ENCODE measurements at regions not wholly inside any gene's neighbourhood (a gene's known extent, or its start where the extent isn't known, plus 50 kb on each side); places are given as distances from the start of the nearest gene placed in this dataset.

GRCh38 chr21:14762734-14763694 is 216.9 kb upstream of the SAMSN1 start:
- CTCF ChIA-PET = interaction anchor here (0.6 to 1.6 kb wide), 3 partner anchors 10 to 720 kb away, joined by 3 to 10 read pairs (median 3); no protein-coding TSS in a partner anchor
- no peaks in the 10 kb centered on the region for H3K4me1 Mint-ChIP-seq (ENCODE audit: low read depth)
- no peak overlapping the region for H3K27ac Mint-ChIP-seq
- H3K4me3 Mint-ChIP-seq = no peak overlapping the region
- intact Hi-C loops (cut with micrococcal nuclease) = loop anchor here (10.0 kb wide), 2 partner anchors 722 to 832 kb away; no protein-coding TSS in a partner anchor
- no peak for DNase-seq
- H3K9me3 Mint-ChIP-seq = no peaks in the 10 kb centered on the region
- no peaks in the 10 kb centered on the region for H3K36me3 Mint-ChIP-seq (ENCODE audit: low read depth)
- H3K27me3 Mint-ChIP-seq (ENCODE audit: low read depth) = no peaks in the 10 kb centered on the region

GRCh38 chr21:14762327-14762726 is 216.2 kb upstream of the SAMSN1 start:
- no peak overlapping the region for H3K27ac Mint-ChIP-seq
- H3K9me3 Mint-ChIP-seq = no peaks in the 10 kb centered on the region
- CTCF ChIA-PET = interaction anchor here (1.6 kb wide), 1 partner anchor 11 kb away, joined by 10 read pairs; no protein-coding TSS in a partner anchor
- DNase-seq = no peak
- intact Hi-C loops (cut with micrococcal nuclease) = loop anchor here (10.0 kb wide), 2 partner anchors 722 to 832 kb away; no protein-coding TSS in a partner anchor
- H3K36me3 Mint-ChIP-seq (ENCODE audit: low read depth) = no peaks in the 10 kb centered on the region
- no peak overlapping the region for H3K4me3 Mint-ChIP-seq
- no peaks in the 10 kb centered on the region for H3K4me1 Mint-ChIP-seq (ENCODE audit: low read depth)
- H3K27me3 Mint-ChIP-seq (ENCODE audit: low read depth) = no peaks in the 10 kb centered on the region

GRCh38 chr21:14759285-14759684 is 213.2 kb upstream of the SAMSN1 start:
- DNase-seq = no peak
- intact Hi-C loops (cut with micrococcal nuclease) = no loop called here
- CTCF ChIA-PET = no interaction called here
- Mint-ChIP-seq H3K4me1 (ENCODE audit: low read depth) (no peaks in the 10 kb centered on the region), H3K27me3 (ENCODE audit: low read depth) (no peaks in the 10 kb centered on the region), H3K27ac (no peak overlapping the region), H3K9me3 (no peaks in the 10 kb centered on the region), H3K36me3 (ENCODE audit: low read depth) (no peaks in the 10 kb centered on the region), H3K4me3 (no peak overlapping the region)

GRCh38 chr21:14758849-14759248 is 212.7 kb upstream of the SAMSN1 start:
- H3K9me3 Mint-ChIP-seq = no peaks in the 10 kb centered on the region
- intact Hi-C loops (cut with micrococcal nuclease) = no loop called here
- no peaks in the 10 kb centered on the region for H3K4me1 Mint-ChIP-seq (ENCODE audit: low read depth)
- CTCF ChIA-PET = interaction anchor here (0.9 kb wide), 1 partner anchor 21 kb away, joined by 4 read pairs; no protein-coding TSS in a partner anchor
- no peak overlapping the region for H3K27ac Mint-ChIP-seq
- H3K27me3 Mint-ChIP-seq (ENCODE audit: low read depth) = no peaks in the 10 kb centered on the region
- H3K4me3 Mint-ChIP-seq = no peak overlapping the region
- H3K36me3 Mint-ChIP-seq (ENCODE audit: low read depth) = no peaks in the 10 kb centered on the region
- no peak for DNase-seq

GRCh38 chr21:14757533-14758327 is 211.6 kb upstream of the SAMSN1 start:
- Mint-ChIP-seq H3K27ac (no peak overlapping the region), H3K4me1 (ENCODE audit: low read depth) (no peaks in the 10 kb centered on the region), H3K9me3 (no peaks in the 10 kb centered on the region), H3K27me3 (ENCODE audit: low read depth) (no peaks in the 10 kb centered on the region), H3K4me3 (no peak overlapping the region), H3K36me3 (ENCODE audit: low read depth) (no peaks in the 10 kb centered on the region)
- no peak for DNase-seq
- intact Hi-C loops (cut with micrococcal nuclease) = no loop called here
- CTCF ChIA-PET = interaction anchor here (0.9 kb wide), 1 partner anchor 20 kb away, joined by 4 read pairs; no protein-coding TSS in a partner anchor

GRCh38 chr21:14755086-14755485 is 209.0 kb upstream of the SAMSN1 start:
- intact Hi-C loops (cut with micrococcal nuclease) = no loop called here
- no peaks in the 10 kb centered on the region for H3K4me1 Mint-ChIP-seq (ENCODE audit: low read depth)
- no peaks in the 10 kb centered on the region for H3K36me3 Mint-ChIP-seq (ENCODE audit: low read depth)
- DNase-seq = no peak
- H3K27me3 Mint-ChIP-seq (ENCODE audit: low read depth) = no peaks in the 10 kb centered on the region
- H3K4me3 Mint-ChIP-seq = no peak overlapping the region
- H3K9me3 Mint-ChIP-seq = no peaks in the 10 kb centered on the region
- H3K27ac Mint-ChIP-seq = no peak overlapping the region
- CTCF ChIA-PET = interaction anchor here (0.9 kb wide), 1 partner anchor 17 kb away, joined by 4 read pairs; no protein-coding TSS in a partner anchor

GRCh38 chr21:14754682-14755081 is 208.6 kb upstream of the SAMSN1 start:
- intact Hi-C loops (cut with micrococcal nuclease) = no loop called here
- CTCF ChIA-PET = interaction anchor here (1.0 kb wide), 1 partner anchor 16 kb away, joined by 3 read pairs; no protein-coding TSS in a partner anchor
- Mint-ChIP-seq H3K4me1 (ENCODE audit: low read depth) (no peaks in the 10 kb centered on the region), H3K27ac (no peak overlapping the region), H3K27me3 (ENCODE audit: low read depth) (no peaks in the 10 kb centered on the region), H3K36me3 (ENCODE audit: low read depth) (no peaks in the 10 kb centered on the region), H3K9me3 (no peaks in the 10 kb centered on the region), H3K4me3 (no peak overlapping the region)
- DNase-seq = no peak

- CTCF ChIA-PET = interaction anchor here (1.0 kb wide), 1 partner anchor 16 kb away, joined by 3 read pairs; no protein-coding TSS in a partner anchor
- no peak for DNase-seq
- no peaks in the 10 kb centered on the region for H3K36me3 Mint-ChIP-seq (ENCODE audit: low read depth)
- no peak overlapping the region for H3K27ac Mint-ChIP-seq
- no peak overlapping the region for H3K4me3 Mint-ChIP-seq
- H3K9me3 Mint-ChIP-seq = no peaks in the 10 kb centered on the region
- H3K4me1 Mint-ChIP-seq (ENCODE audit: low read depth) = no peaks in the 10 kb centered on the region
- intact Hi-C loops (cut with micrococcal nuclease) = no loop called here
- H3K27me3 Mint-ChIP-seq (ENCODE audit: low read depth) = no peaks in the 10 kb centered on the region
Observed at GRCh38 chr21:14754259-14754604, 208.1 kb upstream of the SAMSN1 start.

- CTCF ChIA-PET = interaction anchor here (1.0 kb wide), 1 partner anchor 15 kb away, joined by 3 read pairs; no protein-coding TSS in a partner anchor
- intact Hi-C loops (cut with micrococcal nuclease) = no loop called here
- DNase-seq = no peak
- Mint-ChIP-seq H3K27ac (no peak overlapping the region), H3K9me3 (no peaks in the 10 kb centered on the region), H3K4me3 (no peak overlapping the region), H3K27me3 (ENCODE audit: low read depth) (no peaks in the 10 kb centered on the region), H3K36me3 (ENCODE audit: low read depth) (no peaks in the 10 kb centered on the region), H3K4me1 (ENCODE audit: low read depth) (no peaks in the 10 kb centered on the region)
Observed at GRCh38 chr21:14753466-14754258, 207.5 kb upstream of the SAMSN1 start.

- intact Hi-C loops (cut with micrococcal nuclease) = no loop called here
- H3K4me1 Mint-ChIP-seq (ENCODE audit: low read depth) = no peaks in the 10 kb centered on the region
- no peak overlapping the region for H3K27ac Mint-ChIP-seq
- no peaks in the 10 kb centered on the region for H3K27me3 Mint-ChIP-seq (ENCODE audit: low read depth)
- H3K9me3 Mint-ChIP-seq = no peaks in the 10 kb centered on the region
- DNase-seq = no peak
- H3K36me3 Mint-ChIP-seq (ENCODE audit: low read depth) = no peaks in the 10 kb centered on the region
- CTCF ChIA-PET = no interaction called here
- H3K4me3 Mint-ChIP-seq = no peak overlapping the region
Observed at GRCh38 chr21:14753069-14753465, 207.0 kb upstream of the SAMSN1 start.

GRCh38 chr21:14752345-14752909 is 206.3 kb upstream of the SAMSN1 start:
- intact Hi-C loops (cut with micrococcal nuclease) = no loop called here
- no peak for DNase-seq
- Mint-ChIP-seq H3K36me3 (ENCODE audit: low read depth) (no peaks in the 10 kb centered on the region), H3K9me3 (no peaks in the 10 kb centered on the region), H3K4me1 (ENCODE audit: low read depth) (no peaks in the 10 kb centered on the region), H3K27ac (no peak overlapping the region), H3K27me3 (ENCODE audit: low read depth) (no peaks in the 10 kb centered on the region), H3K4me3 (no peak overlapping the region)
- CTCF ChIA-PET = no interaction called here
